Psoas muscle (tissue), 7 donors: ENCODE measurements at regions not wholly inside any gene's neighbourhood (a gene's known extent, or its start where the extent isn't known, plus 50 kb on each side); places are given as distances from the start of the nearest gene placed in this dataset.

Source experiments
- ATAC-seq, 4 donors: fragments of 200-7000 bp; cut with Tn5 transposase; one replicate each; pipeline ENCODE4 v1.9.1; 2020; ENCODE audit warnings: moderate library complexity in 3 of 4, mild to moderate bottlenecking in 2 of 4
- DNase-seq, 2 donors: peaks; one replicate each; pipeline ENCODE4 v3.0.0-alpha.2; 2020
- H3K27ac ChIP-seq: fragments of 200-600 bp; one replicate; pipeline ENCODE4 v1.8.0; 2022
- H3K27me3 ChIP-seq, 3 donors: fragments of 200-600 bp in 1 of 3; one replicate each; pipeline versions ENCODE4 v1.6.1 to v1.8.0; 2013 to 2022; ENCODE audit warnings: low read length in 2 of 3, mild to moderate bottlenecking in 2 of 3, moderate library complexity in 1 of 3; ENCODE audit not compliant: insufficient read depth in 3 of 3
- H3K36me3 ChIP-seq, 2 donors: fragments of 200-600 bp in 1 of 2; one replicate each; pipeline versions ENCODE4 v1.6.1 to v1.8.0; 2013 to 2022; ENCODE audit warnings: low read depth in 1 of 2, mild to moderate bottlenecking in 1 of 2, moderate library complexity in 1 of 2; ENCODE audit not compliant: insufficient read depth in 1 of 2
- H3K4me1 ChIP-seq: fragments of 200-600 bp; one replicate; pipeline ENCODE4 v1.8.0; 2022
- H3K4me3 ChIP-seq: fragments of 200-600 bp; one replicate; pipeline ENCODE4 v1.8.0; 2022; ENCODE audit warnings: mild to moderate bottlenecking
- H3K9me3 ChIP-seq: fragments of 200-600 bp; one replicate; pipeline ENCODE4 v1.8.0; 2022
- CTCF ChIP-seq: fragments of 200-600 bp; IDR thresholded peaks from one replicate; pipeline ENCODE4 v1.8.0; 2022; ENCODE audit warnings: antibody characterized with exemption
- WGBS, 3 donors: extraction: QIAGEN DNeasy Blood & Tissue Kit; methylation state at CpG; one replicate each; pipeline versions ENCODE4 v1.1.6 to v1.1.7; 2013; 5-methylcytosine and 5-hydroxymethylcytosine counted together
- intact Hi-C, 2 donors: fragments of 100-400 bp; cut with DNase I; formaldehyde crosslinking; loops; one replicate each; pipeline versions ENCODE4 v1.11.0 to v1.14.2; 2022
- donor health status: healthy with polysubstance abuse.
- donor health status: DM: no; HTN: no; CAD: no; lungs with moderate emphysema.
- donor health status: Bipolar disorder and iron deficiency.
- donor health status: healthy.
- donor health status: DM: yes; HTN: yes; CAD: no.
- donor health status: DM: no; HTN: no; CAD: no.
- donor health status: DM: yes; HTN: yes; CAD: no.

GRCh38 chr1:105419030-105419429 is 1637.4 kb upstream of the PRMT6 start:
- H3K27ac ChIP-seq: no peak overlapping the region
- no peaks in the 10 kb centered on the region for H3K36me3 ChIP-seq
- no peaks in the 10 kb centered on the region for H3K9me3 ChIP-seq
- H3K4me1 ChIP-seq: no peaks in the 10 kb centered on the region
- no peak overlapping the region for H3K4me3 ChIP-seq
- 19 to 29% (median 29%) methylated on average over 1 of the region's 1 CpG for WGBS, 3 donors
- no peak for TF ChIP-seq CTCF
- DNase-seq (no peak), ATAC-seq (no peak)
- H3K27me3 ChIP-seq: no peaks in the 10 kb centered on the region
- intact Hi-C loops: no loop called here

GRCh38 chr1:105427543-105427942 is 1628.9 kb upstream of the PRMT6 start:
- intact Hi-C loops: no loop called here
- H3K27ac ChIP-seq: no peak overlapping the region
- no peak for DNase-seq
- 39 to 42% (median 40%) methylated on average over 2 of the region's 2 CpGs for WGBS, 3 donors
- no peaks in the 10 kb centered on the region for H3K9me3 ChIP-seq
- no peaks in the 10 kb centered on the region for H3K4me1 ChIP-seq
- H3K27me3 ChIP-seq: no peaks in the 10 kb centered on the region
- no peak for TF ChIP-seq CTCF
- no peak for ATAC-seq
- H3K36me3 ChIP-seq: no peaks in the 10 kb centered on the region
- no peak overlapping the region for H3K4me3 ChIP-seq

- Histone ChIP-seq H3K27me3 (no peaks in the 10 kb centered on the region), H3K9me3 (no peaks in the 10 kb centered on the region), H3K36me3 (no peaks in the 10 kb centered on the region), H3K4me1 (no peaks in the 10 kb centered on the region), H3K27ac (no peak overlapping the region), H3K4me3 (no peak overlapping the region)
- 76 to 83% (median 80%) methylated on average over 7 of the region's 7 CpGs for WGBS, 3 donors
- no peak for TF ChIP-seq CTCF
- intact Hi-C loops: no loop called here
- no peak for DNase-seq
- no peak for ATAC-seq
Measured at GRCh38 chr1:105436589-105437259, 1619.8 kb upstream of the PRMT6 start.

GRCh38 chr1:105437847-105438246 is 1618.6 kb upstream of the PRMT6 start:
- Histone ChIP-seq H3K27me3 (no peaks in the 10 kb centered on the region), H3K4me3 (no peak overlapping the region), H3K4me1 (no peaks in the 10 kb centered on the region), H3K27ac (no peak overlapping the region), H3K36me3 (no peaks in the 10 kb centered on the region), H3K9me3 (no peaks in the 10 kb centered on the region)
- TF ChIP-seq CTCF: no peak
- DNase-seq: no peak
- intact Hi-C loops: no loop called here
- no peak for ATAC-seq
- 70 to 89% (median 85%) methylated on average over 1 of the region's 1 CpG for WGBS, 3 donors

- ATAC-seq (no peak), DNase-seq (no peak)
- Histone ChIP-seq H3K9me3 (no peaks in the 10 kb centered on the region), H3K27me3 (no peaks in the 10 kb centered on the region), H3K4me3 (no peak overlapping the region), H3K4me1 (no peaks in the 10 kb centered on the region), H3K27ac (no peak overlapping the region), H3K36me3 (no peaks in the 10 kb centered on the region)
- no peak for TF ChIP-seq CTCF
- WGBS, 3 donors: 37 to 57% (median 39%) methylated on average over 4 of the region's 4 CpGs
- intact Hi-C loops: no loop called here
Measured at GRCh38 chr1:105442901-105443300, 1613.6 kb upstream of the PRMT6 start.
